Stimulated activated CD4-positive, alpha-beta T cell treated with anti-CD3 and anti-CD28 coated beads, Interleukin-1b, Interleukin-23, amount 100 ng/mL, for 24 hours (primary cell): ENCODE measurements at regions not wholly inside any gene's neighbourhood (a gene's known extent, or its start where the extent isn't known, plus 50 kb on each side); places are given as distances from the start of the nearest gene placed in this dataset.
"Not testable (repeated sequence)": the region's sequence is repeated elsewhere in the genome, so short reads cannot be mapped to it uniquely, and the experiment has no call there.

Experiments
- DNase-seq, 4 experiments: peaks; one replicate each; pipeline ENCODE4 v3.0.0-alpha.2; 2020; ENCODE audit warnings: low read depth in 4 of 4, low spot score in 1 of 4

GRCh38 chr15:36438499-36438898 lies 140.9 kb upstream of the CDIN1 start:
- DNase-seq, result no peak

GRCh38 chr15:36447373-36447772 lies 132.1 kb upstream of the CDIN1 start:
- no peak for DNase-seq

GRCh38 chr15:36448418-36448817 lies 131.0 kb upstream of the CDIN1 start:
- no peak for DNase-seq

DNA sequence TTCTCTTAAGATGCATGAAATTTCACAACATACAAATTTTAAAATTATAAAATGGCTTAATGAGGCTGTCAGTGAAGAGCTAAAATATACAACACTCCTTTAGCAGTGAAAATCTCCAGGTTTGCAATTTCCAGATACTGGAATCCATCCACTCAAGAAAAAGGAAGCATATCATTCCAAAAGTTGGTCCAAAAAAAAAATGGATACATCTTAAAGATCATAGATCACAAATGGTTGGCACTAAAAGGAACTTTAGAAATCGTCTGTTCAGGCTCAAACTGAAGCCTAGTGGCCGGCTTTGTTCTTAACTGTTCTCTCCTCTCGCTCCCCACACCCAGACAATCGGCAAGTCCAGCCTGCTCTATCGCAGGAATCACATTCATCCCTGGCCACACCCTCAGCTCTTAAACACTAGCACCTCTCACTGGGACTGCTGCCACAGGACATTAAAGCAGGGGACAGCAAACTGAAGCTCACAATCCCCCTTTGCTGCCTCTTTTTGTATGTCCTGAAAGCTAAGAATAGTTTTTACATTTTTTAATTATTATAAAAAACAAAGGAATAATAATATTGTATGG lies 130.3 kb upstream of the CDIN1 start:
- DNase-seq, result no peak

DNA sequence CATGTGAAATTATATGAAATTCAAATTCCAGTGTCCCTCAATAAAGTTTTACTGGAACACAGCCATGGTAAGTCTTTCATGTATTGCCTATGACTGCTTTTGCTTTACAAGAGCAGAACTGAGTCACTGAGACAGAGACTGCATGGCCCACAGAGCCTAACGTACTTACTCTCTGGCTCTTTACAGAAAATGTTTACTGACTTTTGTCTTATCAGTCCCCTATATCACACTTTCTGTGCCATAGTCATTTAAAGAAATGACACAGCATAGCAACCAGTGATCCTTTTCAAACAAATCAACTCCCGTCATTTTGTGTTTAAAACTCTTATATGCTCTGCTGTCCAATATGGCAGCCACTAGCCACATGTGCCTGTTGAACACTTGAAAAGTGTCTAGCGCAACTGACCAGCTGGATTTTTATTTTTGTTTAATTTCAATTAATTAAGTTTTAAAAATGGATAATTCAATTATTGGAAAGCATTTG lies 129.7 kb upstream of the CDIN1 start:
- no peak for DNase-seq

DNA sequence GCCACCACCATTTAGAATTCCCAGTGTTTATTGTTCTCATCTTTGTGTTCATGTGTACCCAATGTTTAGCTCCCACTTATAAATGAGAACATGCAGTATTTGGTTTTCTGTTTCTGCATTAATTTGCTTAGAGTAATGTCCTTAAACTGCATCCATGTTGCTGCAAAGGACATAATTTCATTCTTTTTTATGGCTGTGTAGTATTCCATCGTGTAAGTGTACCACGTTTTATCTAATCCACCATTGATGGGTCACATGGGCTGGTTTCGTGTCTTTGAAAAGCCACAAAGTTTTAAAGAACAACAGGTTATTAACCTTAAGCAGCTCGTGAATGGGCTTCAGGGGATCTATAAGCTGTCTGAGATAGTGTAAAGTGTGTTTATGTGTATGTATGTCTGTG lies 125.2 kb upstream of the CDIN1 start:
- DNase-seq, result not testable (repeated sequence)

DNA sequence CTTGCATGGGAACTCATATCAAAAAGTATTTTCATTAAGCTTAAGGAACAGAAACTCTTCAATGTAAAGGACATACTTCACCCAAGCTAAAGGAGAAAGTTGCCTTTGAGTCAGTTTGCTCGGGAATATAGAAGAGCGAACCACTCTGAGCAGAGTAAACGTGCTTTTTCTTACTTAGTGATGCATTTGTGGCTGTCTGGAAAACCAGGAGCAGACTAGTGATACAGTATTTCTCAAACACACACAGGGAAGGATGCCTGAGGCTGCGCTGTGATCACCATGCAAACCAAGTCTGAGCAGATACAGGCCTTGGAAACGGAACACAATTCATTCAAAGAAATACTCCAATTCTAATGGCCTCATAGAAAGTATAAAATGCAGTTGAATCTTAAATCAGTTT lies 121.0 kb upstream of the CDIN1 start:
- DNase-seq, result no peak

GRCh38 chr15:36465304-36465703 lies 114.1 kb upstream of the CDIN1 start:
- DNase-seq, result no peak

DNA sequence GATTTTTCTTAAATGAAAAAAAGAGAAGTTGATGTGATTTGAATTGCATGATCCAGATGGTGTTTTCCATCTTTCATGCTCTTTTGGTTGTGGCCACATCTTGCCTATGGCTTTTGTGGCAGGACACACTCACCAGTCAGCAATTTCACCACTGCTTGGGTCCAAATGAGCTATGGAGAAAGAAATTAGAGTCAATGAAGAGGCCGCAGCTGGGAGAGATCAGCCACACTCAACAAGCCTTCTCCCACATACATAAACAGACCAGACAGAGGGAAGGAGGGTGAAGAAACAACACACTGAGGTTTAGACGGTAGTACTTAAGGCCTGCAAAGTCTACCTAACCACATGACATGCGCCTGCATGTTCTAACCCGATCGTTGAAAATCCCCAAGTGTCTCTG lies 110.7 kb upstream of the CDIN1 start:
- DNase-seq, result no peak

DNA sequence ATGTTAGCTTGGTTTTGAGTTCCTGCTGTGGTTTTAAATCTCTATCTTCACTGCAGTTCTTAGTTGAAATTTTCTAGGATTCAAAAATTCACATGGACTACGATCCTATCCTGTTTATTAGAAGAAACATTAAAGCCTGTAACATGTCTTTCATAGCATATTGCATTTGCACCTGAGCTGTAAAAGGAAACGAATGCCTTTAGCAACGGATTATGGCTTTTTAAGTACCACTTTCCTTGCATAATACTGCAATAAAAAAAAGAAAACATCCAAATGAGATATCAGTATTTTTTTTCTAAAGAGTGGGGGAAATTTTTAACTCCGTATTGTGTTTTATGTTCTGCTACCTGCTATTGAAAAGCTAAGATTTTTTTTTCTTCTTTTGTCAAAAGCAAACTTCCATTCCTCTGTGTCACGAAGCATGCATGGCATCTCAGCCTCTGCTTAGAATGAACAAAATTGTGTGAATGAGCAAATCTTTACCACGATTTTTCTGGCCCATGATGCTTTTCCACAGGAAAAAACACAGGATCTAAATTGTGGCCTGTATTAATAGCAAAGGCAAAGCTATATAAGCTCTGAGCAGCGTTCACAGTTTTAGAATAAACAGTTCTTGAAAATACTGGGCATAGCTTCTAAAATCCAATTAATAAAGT lies 110.0 kb upstream of the CDIN1 start:
- no peak for DNase-seq

GRCh38 chr15:36472672-36473071 lies 106.8 kb upstream of the CDIN1 start:
- DNase-seq, result no peak

GRCh38 chr15:36478561-36478960 lies 100.9 kb upstream of the CDIN1 start:
- DNase-seq, result no peak

- DNase-seq, result no peak
Measured at GRCh38 chr15:36479200-36479896, 100.1 kb upstream of the CDIN1 start.

DNA sequence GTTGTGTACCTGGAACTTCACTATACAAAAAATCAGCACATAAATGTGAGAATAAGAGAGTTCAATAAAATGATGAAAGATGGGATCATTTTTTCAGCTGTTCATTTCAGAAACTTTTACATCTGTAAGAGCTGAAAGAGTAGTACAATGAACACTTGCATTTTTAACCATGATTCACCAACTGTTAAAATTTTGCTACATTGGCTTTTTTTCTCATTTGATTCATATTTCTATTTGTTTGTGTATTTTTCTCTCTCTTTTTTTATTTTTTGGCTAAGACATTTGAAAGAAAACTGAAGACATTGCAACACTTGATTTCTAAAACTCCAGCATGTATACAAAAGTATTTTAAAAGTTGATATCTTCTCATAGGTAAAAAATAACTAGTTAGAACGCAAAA lies 98.3 kb upstream of the CDIN1 start:
- DNase-seq, result no peak

- DNase-seq, result no peak
Measured at GRCh38 chr15:36483409-36483808, 96.0 kb upstream of the CDIN1 start.

DNA sequence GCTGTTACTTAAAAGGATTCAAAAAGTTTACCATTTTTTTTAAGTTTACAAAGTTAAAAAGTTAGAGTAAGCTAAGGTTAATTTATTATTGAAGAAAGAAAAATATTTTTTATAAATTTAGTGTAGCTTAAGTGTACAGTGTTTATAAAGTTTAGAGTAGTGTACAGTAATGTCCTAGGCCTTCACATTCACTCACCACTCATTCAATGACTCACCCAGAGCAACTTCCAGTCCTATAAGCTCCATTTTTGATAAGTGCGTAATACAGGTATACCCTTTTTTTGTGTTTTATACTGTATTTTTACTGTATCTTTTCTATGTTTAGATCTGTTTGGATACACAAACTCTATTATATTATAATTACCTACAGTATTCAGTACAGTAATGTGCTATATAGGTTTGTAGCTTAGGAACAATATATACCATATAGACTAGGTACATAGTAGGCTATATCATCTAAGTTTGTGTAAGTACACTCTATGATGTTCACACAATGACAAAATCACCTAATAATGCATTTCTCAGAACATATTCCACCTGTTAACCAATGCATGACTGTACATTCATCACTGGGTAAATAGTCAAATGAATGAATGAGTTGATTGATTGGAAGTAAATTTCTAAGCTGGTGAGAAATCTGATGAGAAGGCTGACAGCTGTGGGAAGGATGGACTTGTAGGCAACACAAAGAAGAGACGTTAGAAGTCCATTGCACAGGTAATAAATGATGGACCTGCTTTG lies 95.2 kb upstream of the CDIN1 start:
- no peak for DNase-seq

GRCh38 chr15:36491912-36492311 lies 87.5 kb upstream of the CDIN1 start:
- no peak for DNase-seq

DNA sequence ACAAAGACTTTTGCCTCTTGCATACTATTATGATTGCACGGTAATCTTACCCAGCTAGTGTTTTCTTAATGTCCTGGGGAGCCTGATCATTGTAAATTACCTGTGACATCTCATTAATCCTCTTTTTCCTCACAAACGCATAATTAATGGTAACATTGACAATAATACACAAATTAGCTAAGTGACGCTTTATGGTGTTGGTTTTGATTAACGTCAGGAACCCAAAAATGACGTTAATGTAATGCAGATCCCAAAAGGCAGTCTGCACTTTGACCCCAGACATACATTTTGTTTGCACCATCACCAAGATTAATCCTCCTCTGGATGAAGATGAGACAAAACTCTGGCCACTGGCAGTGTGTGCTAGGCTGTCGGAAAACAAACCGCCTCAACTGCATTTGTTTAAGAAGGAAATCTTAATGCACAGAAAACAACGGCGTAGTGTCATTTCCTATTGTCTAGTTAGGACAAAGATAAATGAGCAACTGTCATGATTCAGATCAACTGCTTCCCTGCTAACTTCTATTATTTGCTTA lies 83.9 kb upstream of the CDIN1 start:
- no peak for DNase-seq

GRCh38 chr15:36497901-36498300 lies 81.5 kb upstream of the CDIN1 start:
- no peak for DNase-seq

- DNase-seq, result no peak
Measured at GRCh38 chr15:36498401-36498800, 81.0 kb upstream of the CDIN1 start.

- DNase-seq, result no peak
Measured at GRCh38 chr15:36498916-36499315, 80.5 kb upstream of the CDIN1 start.
